ENCODE measurements at regions not wholly inside any gene's neighbourhood (a gene's known extent, or its start where the extent isn't known, plus 50 kb on each side); places are given as distances from the start of the nearest gene placed in this dataset.

DNA sequence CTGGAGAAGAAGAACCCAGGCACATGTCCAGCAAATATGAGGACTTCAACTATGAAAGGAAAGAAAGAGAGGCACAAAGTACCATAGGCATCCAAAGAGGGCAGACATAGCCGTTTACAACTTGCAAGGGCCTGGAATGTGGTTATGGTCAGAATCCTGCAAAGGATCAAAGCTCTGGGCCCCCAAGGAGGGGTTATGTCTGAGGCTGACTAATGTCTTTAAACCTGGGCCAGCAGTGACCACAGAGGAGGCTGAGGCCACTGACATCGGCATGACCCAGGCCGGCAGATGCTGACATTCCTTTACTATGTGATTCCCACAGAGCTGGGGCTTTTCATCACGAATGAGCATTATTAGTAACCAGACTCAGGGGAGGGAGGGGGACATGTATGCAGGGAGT is 861.1 kb downstream of the DHX35 start:
- no peaks in the 10 kb centered on the region for H3K9me2 ChIP-seq (replicated peaks; ENCODE audit: low read length)
- ChIA-PET POLR2A (ENCODE audit: unreplicated experiment) (no interaction called here), CTCF (no interaction called here)
- H3K4me2 ChIP-seq (ENCODE audit: low read length), result no peak overlapping the region
- H4K20me1 ChIP-seq (ENCODE audit: low read length), result no peaks in the 10 kb centered on the region
- TF ChIP-seq EZH2phosphoT487 (IDR thresholded peaks at IDR 0.05; ENCODE audit: borderline replicate concordance, low read length), result no peak
- TF ChIP-seq, protein P1, sequence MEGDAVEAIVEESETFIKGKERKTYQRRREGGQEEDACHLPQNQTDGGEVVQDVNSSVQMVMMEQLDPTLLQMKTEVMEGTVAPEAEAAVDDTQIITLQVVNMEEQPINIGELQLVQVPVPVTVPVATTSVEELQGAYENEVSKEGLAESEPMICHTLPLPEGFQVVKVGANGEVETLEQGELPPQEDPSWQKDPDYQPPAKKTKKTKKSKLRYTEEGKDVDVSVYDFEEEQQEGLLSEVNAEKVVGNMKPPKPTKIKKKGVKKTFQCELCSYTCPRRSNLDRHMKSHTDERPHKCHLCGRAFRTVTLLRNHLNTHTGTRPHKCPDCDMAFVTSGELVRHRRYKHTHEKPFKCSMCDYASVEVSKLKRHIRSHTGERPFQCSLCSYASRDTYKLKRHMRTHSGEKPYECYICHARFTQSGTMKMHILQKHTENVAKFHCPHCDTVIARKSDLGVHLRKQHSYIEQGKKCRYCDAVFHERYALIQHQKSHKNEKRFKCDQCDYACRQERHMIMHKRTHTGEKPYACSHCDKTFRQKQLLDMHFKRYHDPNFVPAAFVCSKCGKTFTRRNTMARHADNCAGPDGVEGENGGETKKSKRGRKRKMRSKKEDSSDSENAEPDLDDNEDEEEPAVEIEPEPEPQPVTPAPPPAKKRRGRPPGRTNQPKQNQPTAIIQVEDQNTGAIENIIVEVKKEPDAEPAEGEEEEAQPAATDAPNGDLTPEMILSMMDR (conservative IDR thresholded peaks at IDR 0.05; ENCODE audit: low read depth, low read length), result no peak
- TF ChIP-seq EZH2 (IDR thresholded peaks at IDR 0.05; ENCODE audit: low read length, unreplicated experiment), result no peak
- H3K4me1 ChIP-seq (ENCODE audit: insufficient read depth, low read length), result no peaks in the 10 kb centered on the region
- H3K9ac ChIP-seq (ENCODE audit: low read length), result no peak overlapping the region
- H3K79me2 ChIP-seq (ENCODE audit: low read length), result no peaks in the 10 kb centered on the region
- H3F3A ChIP-seq (ENCODE audit: low read length, unreplicated experiment), result no peaks in the 10 kb centered on the region
- no TSS peak for BruUV-seq (replicated peaks)
- intact Hi-C loops (cut with micrococcal nuclease), result no loop called here
- ATAC-seq (no peak), DNase-seq (no peak)
- no peaks in the 10 kb centered on the region for H3K27me3 ChIP-seq (ENCODE audit: low read length)
- no peak overlapping the region for H2AFZ ChIP-seq (ENCODE audit: low read length)
- no peak overlapping the region for H3K27ac ChIP-seq (ENCODE audit: low read length)
- H3K36me3 ChIP-seq (ENCODE audit: low read depth, low read length), result no peaks in the 10 kb centered on the region
- H3K9me3 ChIP-seq (ENCODE audit: low read length), result no peaks in the 10 kb centered on the region
- no peak overlapping the region for H3K4me3 ChIP-seq (ENCODE audit: low read length)

DNA sequence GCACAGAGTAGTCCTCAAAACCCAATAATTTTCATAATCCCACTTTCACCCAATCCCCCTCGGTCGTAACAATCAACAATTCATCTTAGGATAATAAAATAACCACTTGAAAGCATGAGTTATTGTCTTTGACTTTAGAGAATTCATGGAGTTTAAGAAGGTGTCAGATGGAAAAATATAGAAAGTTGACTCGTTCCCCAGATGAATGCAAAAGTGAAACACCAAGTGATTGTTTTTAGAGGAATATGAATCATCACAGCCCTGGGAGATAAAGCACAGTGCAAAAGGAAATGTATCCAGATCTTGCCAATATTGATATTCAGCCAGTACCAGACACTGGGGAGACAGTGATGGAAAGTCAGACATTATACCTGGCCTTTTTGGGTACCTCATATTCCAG is 860.5 kb downstream of the DHX35 start:
- H3K36me3 ChIP-seq (ENCODE audit: low read depth, low read length), result no peaks in the 10 kb centered on the region
- no peaks in the 10 kb centered on the region for H3K27me3 ChIP-seq (ENCODE audit: low read length)
- H3K4me1 ChIP-seq (ENCODE audit: insufficient read depth, low read length), result no peaks in the 10 kb centered on the region
- no peak overlapping the region for H3K27ac ChIP-seq (ENCODE audit: low read length)
- H3K9me2 ChIP-seq (replicated peaks; ENCODE audit: low read length), result no peaks in the 10 kb centered on the region
- intact Hi-C loops (cut with micrococcal nuclease), result no loop called here
- H3K9ac ChIP-seq (ENCODE audit: low read length), result no peak overlapping the region
- no peaks in the 10 kb centered on the region for H3K9me3 ChIP-seq (ENCODE audit: low read length)
- TF ChIP-seq EZH2phosphoT487 (IDR thresholded peaks at IDR 0.05; ENCODE audit: borderline replicate concordance, low read length) (no peak), EZH2 (IDR thresholded peaks at IDR 0.05; ENCODE audit: low read length, unreplicated experiment) (no peak)
- TF ChIP-seq, protein P1 (conservative IDR thresholded peaks at IDR 0.05; ENCODE audit: low read depth, low read length), result no peak
- no peak overlapping the region for H2AFZ ChIP-seq (ENCODE audit: low read length)
- no peak for DNase-seq
- no peaks in the 10 kb centered on the region for H4K20me1 ChIP-seq (ENCODE audit: low read length)
- BruUV-seq (replicated peaks), result no TSS peak
- CTCF ChIA-PET, result no interaction called here
- no peak for ATAC-seq
- POLR2A ChIA-PET (ENCODE audit: unreplicated experiment), result no interaction called here
- no peaks in the 10 kb centered on the region for H3F3A ChIP-seq (ENCODE audit: low read length, unreplicated experiment)
- H3K4me2 ChIP-seq (ENCODE audit: low read length), result no peak overlapping the region
- no peaks in the 10 kb centered on the region for H3K79me2 ChIP-seq (ENCODE audit: low read length)
- H3K4me3 ChIP-seq (ENCODE audit: low read length), result no peak overlapping the region

DNA sequence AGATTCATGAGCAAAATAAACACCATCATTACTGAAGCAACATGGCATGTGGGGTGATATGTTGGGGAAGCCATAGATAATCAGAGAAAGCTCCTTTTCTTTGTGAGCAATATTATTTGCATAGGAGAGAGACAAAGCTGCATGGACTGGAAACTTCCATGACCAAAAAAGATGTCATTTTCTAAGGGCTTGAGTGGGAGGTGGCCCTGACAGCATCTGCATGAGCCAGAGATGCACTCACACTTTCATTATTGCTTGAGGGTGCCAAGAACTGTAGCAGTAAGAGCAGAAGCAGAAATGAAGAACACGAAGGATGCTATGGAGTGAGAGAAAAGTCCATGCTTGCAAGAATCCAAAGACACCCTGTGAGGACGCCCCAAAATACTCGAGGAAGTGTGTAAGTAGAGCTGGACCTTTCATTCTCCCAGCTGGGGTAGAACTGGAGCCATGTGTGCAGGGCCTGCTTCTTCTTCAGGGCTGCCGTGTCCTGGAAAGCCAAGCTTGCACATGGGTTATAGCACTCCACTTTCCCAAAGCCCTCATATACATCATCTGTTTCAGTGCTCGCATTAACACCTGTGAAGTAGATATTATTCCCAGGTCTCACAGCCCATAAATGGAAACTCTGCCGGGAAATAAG is 851.2 kb downstream of the DHX35 start:
- no peaks in the 10 kb centered on the region for H3K79me2 ChIP-seq (ENCODE audit: low read length)
- DNase-seq, result no peak
- H3K9ac ChIP-seq (ENCODE audit: low read length), result no peak overlapping the region
- H3K9me3 ChIP-seq (ENCODE audit: low read length), result peaks cover 8% of the 10 kb centered on the region; the same call in 1 of the 2 replicates
- H4K20me1 ChIP-seq (ENCODE audit: low read length), result no peaks in the 10 kb centered on the region
- no TSS peak for BruUV-seq (replicated peaks)
- H3K36me3 ChIP-seq (ENCODE audit: low read depth, low read length), result no peaks in the 10 kb centered on the region
- H3K27ac ChIP-seq (ENCODE audit: low read length), result no peak overlapping the region
- TF ChIP-seq EZH2 (IDR thresholded peaks at IDR 0.05; ENCODE audit: low read length, unreplicated experiment) (no peak), EZH2phosphoT487 (IDR thresholded peaks at IDR 0.05; ENCODE audit: borderline replicate concordance, low read length) (no peak)
- TF ChIP-seq, protein P1 (conservative IDR thresholded peaks at IDR 0.05; ENCODE audit: low read depth, low read length), result no peak
- H3F3A ChIP-seq (ENCODE audit: low read length, unreplicated experiment), result no peaks in the 10 kb centered on the region
- no peak overlapping the region for H2AFZ ChIP-seq (ENCODE audit: low read length)
- intact Hi-C loops (cut with micrococcal nuclease), result no loop called here
- POLR2A ChIA-PET (ENCODE audit: unreplicated experiment), result no interaction called here
- H3K27me3 ChIP-seq (ENCODE audit: low read length), result no peaks in the 10 kb centered on the region
- no peak overlapping the region for H3K4me2 ChIP-seq (ENCODE audit: low read length)
- H3K4me1 ChIP-seq (ENCODE audit: insufficient read depth, low read length), result no peaks in the 10 kb centered on the region
- CTCF ChIA-PET, result no interaction called here
- no peak overlapping the region for H3K4me3 ChIP-seq (ENCODE audit: low read length)
- no peaks in the 10 kb centered on the region for H3K9me2 ChIP-seq (replicated peaks; ENCODE audit: low read length)
- ATAC-seq, result no peak
